ENCODE measurements at regions not wholly inside any gene's neighbourhood (a gene's known extent, or its start where the extent isn't known, plus 50 kb on each side); places are given as distances from the start of the nearest gene placed in this dataset.

DNA sequence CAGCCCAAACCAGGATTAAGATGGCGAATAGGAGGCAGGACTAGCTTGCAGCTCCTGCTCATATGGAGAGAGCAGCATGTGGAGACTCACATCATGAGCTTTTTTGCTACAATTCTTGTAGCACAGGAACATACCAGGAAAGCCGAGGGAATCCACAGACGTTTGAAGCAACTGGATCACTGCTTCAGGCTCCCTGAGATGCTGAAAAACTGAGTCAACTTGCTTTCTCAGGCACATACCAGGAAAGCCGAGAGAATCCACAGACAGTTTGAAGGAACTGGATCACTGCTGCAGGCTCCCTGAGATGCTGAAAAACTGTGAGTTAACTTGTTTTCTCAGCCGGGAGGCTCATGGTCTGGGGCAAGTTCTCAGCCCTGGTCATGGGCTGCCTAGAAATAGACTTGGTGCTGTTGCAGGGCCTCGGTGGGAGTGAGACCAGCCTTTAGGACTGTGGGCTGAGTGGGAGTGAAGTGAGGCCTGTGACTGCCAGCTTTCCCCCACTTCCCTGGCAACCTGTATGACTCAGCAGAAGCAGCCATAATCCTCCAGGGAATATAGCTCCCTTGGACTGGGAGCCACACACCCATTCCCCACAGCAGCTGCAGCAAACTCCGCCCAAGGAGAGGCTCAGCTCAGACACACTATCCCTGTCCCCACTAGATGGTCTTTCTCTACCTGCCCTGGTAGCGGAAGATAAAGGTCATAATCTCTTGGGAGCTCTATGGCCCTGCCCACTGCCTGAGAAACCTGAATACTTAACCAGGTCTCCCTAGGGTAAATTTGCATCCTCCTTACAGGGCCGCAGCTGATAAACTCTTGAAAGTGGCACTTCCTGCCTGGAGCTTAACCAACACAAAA, 51.9 kb upstream of the PFN2 start:
- peak; percentile 54 for DNase-seq (ENCODE audit: low spot score)

- DNase-seq (ENCODE audit: low spot score) = no peak
Measured at GRCh38 chr3:150020527-150020926, 49.8 kb upstream of the PFN2 start.
